ENCODE measurements at regions not wholly inside any gene's neighbourhood (a gene's known extent, or its start where the extent isn't known, plus 50 kb on each side); places are given as distances from the start of the nearest gene placed in this dataset.

DNA sequence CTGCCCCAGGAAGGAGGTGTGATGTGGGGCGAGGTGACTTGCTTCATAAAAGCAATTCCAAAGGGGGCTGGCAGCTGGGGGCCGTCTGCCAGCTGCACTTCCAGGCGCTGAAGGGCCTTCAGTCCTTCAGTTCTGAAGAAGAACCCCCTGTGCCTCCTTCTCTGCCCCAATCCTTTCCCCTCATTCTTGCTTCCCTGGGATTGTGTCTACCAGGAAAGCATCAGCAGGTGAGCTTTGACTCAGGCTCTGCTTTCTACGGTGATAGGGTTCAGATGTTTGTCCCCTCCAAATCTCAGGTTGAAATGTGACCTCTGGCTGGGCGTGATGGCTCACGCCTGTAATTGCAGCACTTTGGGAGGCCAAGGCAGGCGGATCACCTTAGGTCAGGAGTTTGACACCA lies 52.5 kb upstream of the NKD1 start:
- H3K79me1 ChIP-seq (ENCODE audit: insufficient read depth, low read depth, low read length, poor library complexity, severe bottlenecking) = no peaks in the 10 kb centered on the region
- H3K4me2 ChIP-seq (ENCODE audit: insufficient read depth, insufficient read length, low read length) = no peak overlapping the region
- no peak for TF ChIP-seq CTCF (conservative IDR thresholded peaks at IDR 0.05)
- H2BK20ac ChIP-seq (ENCODE audit: low read depth, low read length, poor library complexity, severe bottlenecking) = no peak overlapping the region
- H2AFZ ChIP-seq (ENCODE audit: low read length) = no peak overlapping the region
- H3T11ph ChIP-seq (ENCODE audit: low read length) = no peak overlapping the region
- no peak overlapping the region for H3K4ac ChIP-seq (ENCODE audit: low read depth, low read length)
- no CpG with 5 or more reads among the region's 7 CpGs for WGBS (ENCODE audit: extremely low coverage, insufficient read length, low lambda C conversion rate)
- peaks cover 4% of the 10 kb centered on the region for H3K27me3 Mint-ChIP-seq (ENCODE audit: low read depth)
- no peak overlapping the region for H3K23ac ChIP-seq (ENCODE audit: insufficient read length, low read depth, low read length)
- H3K4me1 ChIP-seq (ENCODE audit: insufficient read depth, low read length) = no peaks in the 10 kb centered on the region; the same call in 1 of the 2 replicates
- H3K79me2 ChIP-seq (ENCODE audit: insufficient read depth, low read length) = no peaks in the 10 kb centered on the region
- H2BK120ac ChIP-seq (ENCODE audit: low read depth, low read length, poor library complexity, severe bottlenecking) = no peak overlapping the region
- no peak overlapping the region for H3K18ac ChIP-seq (ENCODE audit: insufficient read length, low read depth, low read length)
- 0 out of 7 replicates have a peak, but pooled peaks cover 0 to 2% (median 0%) of the 10 kb centered on the region in 3 experiments for H3K36me3 Mint-ChIP-seq (ENCODE audit: insufficient read depth in 1 of 3, low read depth in 3 of 3)
- no peaks in the 10 kb centered on the region for H3K9me3 ChIP-seq (ENCODE audit: control insufficient read depth, low read depth, low read length)
- peaks cover 14 to 16% of the 10 kb centered on the region in 2 experiments for H3K4me1 Mint-ChIP-seq
- no peak overlapping the region for H4K5ac ChIP-seq (ENCODE audit: insufficient read length, low read depth, low read length)
- no peaks in the 10 kb centered on the region for H3K23me2 ChIP-seq (ENCODE audit: insufficient read length, low read depth, low read length, poor library complexity, severe bottlenecking)
- no peak for DNase-seq
- no peak overlapping the region for H4K8ac ChIP-seq (replicated peaks; ENCODE audit: insufficient read length, low read depth, low read length)
- H2AK5ac ChIP-seq (ENCODE audit: insufficient read length, low read length) = no peak overlapping the region
- H4K20me1 ChIP-seq (ENCODE audit: control insufficient read depth, insufficient read depth, insufficient read length) = no peaks in the 10 kb centered on the region
- H3K14ac ChIP-seq (ENCODE audit: insufficient read depth, low read length) = no peak overlapping the region
- no peaks in the 10 kb centered on the region; a peak in 1 of 5 replicates for H3K9me3 Mint-ChIP-seq
- no peak overlapping the region for H3K4me3 Mint-ChIP-seq
- H2BK15ac ChIP-seq (ENCODE audit: low read depth, low read length) = no peak overlapping the region
- H3K27me3 ChIP-seq (ENCODE audit: insufficient read depth, low read length) = no peaks in the 10 kb centered on the region
- H2BK5ac ChIP-seq (ENCODE audit: insufficient read length, low read length) = no peak overlapping the region
- H2BK12ac ChIP-seq (ENCODE audit: insufficient read length, low read depth, low read length) = no peak overlapping the region
- H3K9ac ChIP-seq (ENCODE audit: extremely low read depth, insufficient read length, low read length) = no peak overlapping the region
- no peak overlapping the region for H3K27ac ChIP-seq (ENCODE audit: insufficient read length, low read depth, low read length)
- H4K91ac ChIP-seq (ENCODE audit: insufficient read length, low read depth, low read length) = no peak overlapping the region
- no peak overlapping the region for H3K27ac Mint-ChIP-seq
- H3K56ac ChIP-seq (ENCODE audit: insufficient read length, low read depth, low read length) = no peak overlapping the region

All from H9 (cell line).